Gastrocnemius medialis (tissue), 4 donors: ENCODE measurements at regions not wholly inside any gene's neighbourhood (a gene's known extent, or its start where the extent isn't known, plus 50 kb on each side); places are given as distances from the start of the nearest gene placed in this dataset.

ENCODE experiments used
- CTCF ChIP-seq, 5 experiments: fragments of 450-650 bp in 3 of 5; fragments of 200-600 bp in 2 of 5; sonication (generic) in 2 of 5; IDR thresholded peaks in 4 of 5; conservative IDR thresholded peaks in 1 of 5; 1 replicate in 4 of 5; 2 replicates in 1 of 5; pipeline ENCODE4 v1.5.1; 2016 to 2019; ENCODE audit warnings: antibody characterized with exemption in 5 of 5, mild to moderate bottlenecking in 3 of 5, moderate library complexity in 3 of 5
- POLR2A ChIP-seq, 2 donors: fragments of 450-650 bp; IDR thresholded peaks; one replicate each; pipeline ENCODE4 v1.6.1; 2017; ENCODE audit warnings: antibody characterized with exemption in 2 of 2, mild to moderate bottlenecking in 2 of 2, moderate library complexity in 2 of 2

GRCh38 chr9:13027879-13028278, 251.6 kb downstream of the MPDZ start:
- TF ChIP-seq POLR2A (IDR thresholded peaks at IDR 0.05) (no peak), CTCF (IDR thresholded peaks at IDR 0.05 in 4 of 5, conservative IDR thresholded peaks at IDR 0.05 in 1 of 5) (no peak)
